Liver (tissue), 2 donors: ENCODE measurements at regions not wholly inside any gene's neighbourhood (a gene's known extent, or its start where the extent isn't known, plus 50 kb on each side); places are given as distances from the start of the nearest gene placed in this dataset.

ENCODE experiments used
- CTCF ChIP-seq: fragments of 150-350 bp; IDR thresholded peaks from 2 replicates; pipeline ENCODE4 v1.5.1; 2017; ENCODE audit warnings: improper control_type of control experiment, low read depth, low read length; ENCODE audit not compliant: missing input control
- FOXA1 ChIP-seq: IDR thresholded peaks from 2 replicates; pipeline ENCODE4 v1.6.1; 2016; ENCODE audit warnings: antibody characterized with exemption
- TF ChIP-seq, protein P1 (sequence below): IDR thresholded peaks from 2 replicates; pipeline ENCODE4 v1.6.1; 2016; ENCODE audit warnings: antibody characterized with exemption, mild to moderate bottlenecking
- TF ChIP-seq, protein P2 (sequence below): IDR thresholded peaks from 2 replicates; pipeline ENCODE4 v1.6.1; 2016; ENCODE audit warnings: antibody characterized with exemption
- donor health status: healthy.

GRCh38 chr5:76000582-76000981 is 82.6 kb upstream of the SV2C start:
- TF ChIP-seq FOXA1: no peak
- TF ChIP-seq, protein P1, sequence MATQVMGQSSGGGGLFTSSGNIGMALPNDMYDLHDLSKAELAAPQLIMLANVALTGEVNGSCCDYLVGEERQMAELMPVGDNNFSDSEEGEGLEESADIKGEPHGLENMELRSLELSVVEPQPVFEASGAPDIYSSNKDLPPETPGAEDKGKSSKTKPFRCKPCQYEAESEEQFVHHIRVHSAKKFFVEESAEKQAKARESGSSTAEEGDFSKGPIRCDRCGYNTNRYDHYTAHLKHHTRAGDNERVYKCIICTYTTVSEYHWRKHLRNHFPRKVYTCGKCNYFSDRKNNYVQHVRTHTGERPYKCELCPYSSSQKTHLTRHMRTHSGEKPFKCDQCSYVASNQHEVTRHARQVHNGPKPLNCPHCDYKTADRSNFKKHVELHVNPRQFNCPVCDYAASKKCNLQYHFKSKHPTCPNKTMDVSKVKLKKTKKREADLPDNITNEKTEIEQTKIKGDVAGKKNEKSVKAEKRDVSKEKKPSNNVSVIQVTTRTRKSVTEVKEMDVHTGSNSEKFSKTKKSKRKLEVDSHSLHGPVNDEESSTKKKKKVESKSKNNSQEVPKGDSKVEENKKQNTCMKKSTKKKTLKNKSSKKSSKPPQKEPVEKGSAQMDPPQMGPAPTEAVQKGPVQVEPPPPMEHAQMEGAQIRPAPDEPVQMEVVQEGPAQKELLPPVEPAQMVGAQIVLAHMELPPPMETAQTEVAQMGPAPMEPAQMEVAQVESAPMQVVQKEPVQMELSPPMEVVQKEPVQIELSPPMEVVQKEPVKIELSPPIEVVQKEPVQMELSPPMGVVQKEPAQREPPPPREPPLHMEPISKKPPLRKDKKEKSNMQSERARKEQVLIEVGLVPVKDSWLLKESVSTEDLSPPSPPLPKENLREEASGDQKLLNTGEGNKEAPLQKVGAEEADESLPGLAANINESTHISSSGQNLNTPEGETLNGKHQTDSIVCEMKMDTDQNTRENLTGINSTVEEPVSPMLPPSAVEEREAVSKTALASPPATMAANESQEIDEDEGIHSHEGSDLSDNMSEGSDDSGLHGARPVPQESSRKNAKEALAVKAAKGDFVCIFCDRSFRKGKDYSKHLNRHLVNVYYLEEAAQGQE: no peak
- TF ChIP-seq CTCF: no peak
- TF ChIP-seq, protein P2, sequence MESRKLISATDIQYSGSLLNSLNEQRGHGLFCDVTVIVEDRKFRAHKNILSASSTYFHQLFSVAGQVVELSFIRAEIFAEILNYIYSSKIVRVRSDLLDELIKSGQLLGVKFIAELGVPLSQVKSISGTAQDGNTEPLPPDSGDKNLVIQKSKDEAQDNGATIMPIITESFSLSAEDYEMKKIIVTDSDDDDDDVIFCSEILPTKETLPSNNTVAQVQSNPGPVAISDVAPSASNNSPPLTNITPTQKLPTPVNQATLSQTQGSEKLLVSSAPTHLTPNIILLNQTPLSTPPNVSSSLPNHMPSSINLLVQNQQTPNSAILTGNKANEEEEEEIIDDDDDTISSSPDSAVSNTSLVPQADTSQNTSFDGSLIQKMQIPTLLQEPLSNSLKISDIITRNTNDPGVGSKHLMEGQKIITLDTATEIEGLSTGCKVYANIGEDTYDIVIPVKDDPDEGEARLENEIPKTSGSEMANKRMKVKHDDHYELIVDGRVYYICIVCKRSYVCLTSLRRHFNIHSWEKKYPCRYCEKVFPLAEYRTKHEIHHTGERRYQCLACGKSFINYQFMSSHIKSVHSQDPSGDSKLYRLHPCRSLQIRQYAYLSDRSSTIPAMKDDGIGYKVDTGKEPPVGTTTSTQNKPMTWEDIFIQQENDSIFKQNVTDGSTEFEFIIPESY: no peak
